Muscle of leg (tissue), 3 donors: ENCODE measurements at regions not wholly inside any gene's neighbourhood (a gene's known extent, or its start where the extent isn't known, plus 50 kb on each side); places are given as distances from the start of the nearest gene placed in this dataset.

ENCODE experiments used
- DNase-seq: peaks from one replicate; pipeline ENCODE4 v3.0.0; 2013
- H3K27ac ChIP-seq: one replicate; pipeline ENCODE4 v1.5.1; 2013; ENCODE audit warnings: mild to moderate bottlenecking, low read length, control low read depth
- H3K27me3 ChIP-seq: one replicate; pipeline ENCODE4 v1.6.1; 2013; ENCODE audit warnings: low read length; ENCODE audit not compliant: control insufficient read depth, insufficient read depth
- H3K36me3 ChIP-seq: one replicate; pipeline ENCODE4 v1.6.1; 2013; ENCODE audit warnings: low read length; ENCODE audit not compliant: control insufficient read depth, insufficient read depth
- H3K4me1 ChIP-seq: one replicate; pipeline ENCODE4 v1.6.1; 2013; ENCODE audit warnings: low read length; ENCODE audit not compliant: control insufficient read depth, insufficient read depth
- H3K4me3 ChIP-seq: one replicate; pipeline ENCODE4 v1.5.1; 2013; ENCODE audit warnings: low read length, control low read depth
- H3K9me3 ChIP-seq: replicated peaks from 2 replicates; pipeline ENCODE4 v1.6.1; 2013; ENCODE audit warnings: low read depth, low read length; ENCODE audit not compliant: control insufficient read depth
- WGBS: methylation state at CpG from one replicate; pipeline ENCODE4 v1.1.5; 2013; ENCODE audit warnings: missing lambda C conversion rate; ENCODE audit not compliant: insufficient coverage; 5-methylcytosine and 5-hydroxymethylcytosine counted together

GRCh38 chr9:126556560-126557250 lies 57.0 kb upstream of the LMX1B start:
- no peak overlapping the region for H3K27ac ChIP-seq
- no peak for DNase-seq
- WGBS, result 44% methylated on average over 15 of the region's 21 CpGs

GRCh38 chr9:126558051-126558665 lies 55.6 kb upstream of the LMX1B start:
- no peak overlapping the region for H3K4me3 ChIP-seq
- 30% methylated on average over 1 of the region's 6 CpGs for WGBS
- H3K9me3 ChIP-seq, result no peaks in the 10 kb centered on the region
- no peaks in the 10 kb centered on the region for H3K36me3 ChIP-seq
- DNase-seq, result peak; percentile 56
- peaks cover 8% of the 10 kb centered on the region for H3K4me1 ChIP-seq
- H3K27me3 ChIP-seq, result peaks cover 28% of the 10 kb centered on the region
- H3K27ac ChIP-seq, result no peak overlapping the region

More at GRCh38 chr9:126556560-126557250, 57.0 kb upstream of the LMX1B start:
- H3K4me1 ChIP-seq, result peaks cover 8% of the 10 kb centered on the region
- H3K9me3 ChIP-seq, result no peaks in the 10 kb centered on the region
- H3K27me3 ChIP-seq, result peaks cover 14% of the 10 kb centered on the region
- no peak overlapping the region for H3K4me3 ChIP-seq
- no peaks in the 10 kb centered on the region for H3K36me3 ChIP-seq

GRCh38 chr9:126559296-126559695 lies 54.4 kb upstream of the LMX1B start:
- peaks cover 37% of the 10 kb centered on the region for H3K27me3 ChIP-seq
- WGBS, result no CpG with 5 or more reads among the region's 2 CpGs
- H3K4me1 ChIP-seq, result peaks cover 8% of the 10 kb centered on the region
- H3K27ac ChIP-seq, result no peak overlapping the region
- no peak for DNase-seq
- H3K4me3 ChIP-seq, result no peak overlapping the region
- H3K9me3 ChIP-seq, result no peaks in the 10 kb centered on the region
- H3K36me3 ChIP-seq, result no peaks in the 10 kb centered on the region

- no peaks in the 10 kb centered on the region for H3K9me3 ChIP-seq
- H3K4me1 ChIP-seq, result peaks cover 7% of the 10 kb centered on the region
- no peak overlapping the region for H3K4me3 ChIP-seq
- 32% methylated on average over 5 of the region's 9 CpGs for WGBS
- H3K27me3 ChIP-seq, result peaks cover 52% of the 10 kb centered on the region
- no peaks in the 10 kb centered on the region for H3K36me3 ChIP-seq
- no peak for DNase-seq
- H3K27ac ChIP-seq, result no peak overlapping the region
These were observed 52.1 kb upstream of the LMX1B start for GRCh38 chr9:126561582-126561981.

DNA sequence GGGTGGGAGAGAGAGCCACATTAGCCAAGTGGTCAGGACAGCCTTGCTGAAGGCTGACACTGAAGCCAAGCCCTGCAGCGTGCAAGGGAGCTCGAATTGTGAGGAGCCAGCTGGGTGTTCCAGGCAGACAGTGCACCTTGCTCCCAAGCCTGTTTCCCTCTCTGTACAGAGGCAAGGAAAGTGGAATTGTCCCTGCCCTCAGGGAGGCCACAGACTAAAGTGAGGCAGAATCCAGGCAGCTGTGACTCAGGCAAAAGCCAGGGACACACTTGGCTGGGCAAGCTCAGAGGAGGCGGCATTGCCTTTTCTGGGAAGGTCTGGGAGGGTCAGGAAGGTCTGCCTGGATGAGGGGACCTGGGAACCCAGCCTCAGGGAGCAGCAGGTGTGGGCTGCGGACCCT lies 50.2 kb upstream of the LMX1B start:
- no peak overlapping the region for H3K27ac ChIP-seq
- H3K27me3 ChIP-seq, result peaks cover 47% of the 10 kb centered on the region
- DNase-seq, result no peak
- no peak overlapping the region for H3K4me3 ChIP-seq
- 71% methylated on average over 4 of the region's 4 CpGs for WGBS
- no peaks in the 10 kb centered on the region for H3K36me3 ChIP-seq
- no peaks in the 10 kb centered on the region for H3K9me3 ChIP-seq
- H3K4me1 ChIP-seq, result no peaks in the 10 kb centered on the region
